Skin epidermis (tissue), 12 donors: ENCODE measurements at regions not wholly inside any gene's neighbourhood (a gene's known extent, or its start where the extent isn't known, plus 50 kb on each side); places are given as distances from the start of the nearest gene placed in this dataset.

Experiments used
- H3K27ac ChIP-seq, 21 experiments: fragments of 200-600 bp; sonication (generic) in 11 of 21; one replicate each; pipeline ENCODE4 v1.5.0; 2020; ENCODE audit warnings: mild to moderate bottlenecking in 3 of 21, inconsistent platforms in 2 of 21, moderate library complexity in 2 of 21
- H3K4me3 ChIP-seq, 7 experiments: fragments of 200-600 bp; sonication (generic) in 2 of 7; one replicate each; pipeline ENCODE4 v1.5.0; 2020; ENCODE audit warnings: inconsistent platforms in 2 of 7, mild to moderate bottlenecking in 2 of 7, moderate library complexity in 1 of 7

GRCh38 chr11:92675810-92676209, 293.6 kb upstream of the MTNR1B start:
- no peak overlapping the region for H3K4me3 ChIP-seq
- H3K27ac ChIP-seq, result no peak overlapping the region

- no peak overlapping the region for H3K4me3 ChIP-seq
- H3K27ac ChIP-seq, result no peak overlapping the region
These were observed 291.3 kb upstream of the MTNR1B start for GRCh38 chr11:92678008-92678611.

- Histone ChIP-seq H3K4me3 (no peak overlapping the region), H3K27ac (no peak overlapping the region)
These were observed 287.9 kb upstream of the MTNR1B start for GRCh38 chr11:92681586-92681985.

GRCh38 chr11:92682136-92682535, 287.3 kb upstream of the MTNR1B start:
- Histone ChIP-seq H3K27ac (no peak overlapping the region), H3K4me3 (no peak overlapping the region)

GRCh38 chr11:92682952-92683351, 286.5 kb upstream of the MTNR1B start:
- Histone ChIP-seq H3K4me3 (no peak overlapping the region), H3K27ac (no peak overlapping the region)

- Histone ChIP-seq H3K27ac (no peak overlapping the region), H3K4me3 (no peak overlapping the region)
These were observed 284.4 kb upstream of the MTNR1B start for GRCh38 chr11:92685049-92685448.

- Histone ChIP-seq H3K4me3 (no peak overlapping the region), H3K27ac (no peak overlapping the region)
These were observed 281.7 kb upstream of the MTNR1B start for GRCh38 chr11:92687724-92688123.

GRCh38 chr11:92688416-92688815, 281.0 kb upstream of the MTNR1B start:
- no peak overlapping the region for H3K27ac ChIP-seq
- H3K4me3 ChIP-seq, result no peak overlapping the region

- Histone ChIP-seq H3K4me3 (no peak overlapping the region), H3K27ac (no peak overlapping the region)
These were observed 276.5 kb upstream of the MTNR1B start for GRCh38 chr11:92692826-92693546.

GRCh38 chr11:92696076-92696475, 273.4 kb upstream of the MTNR1B start:
- H3K27ac ChIP-seq, result no peak overlapping the region
- no peak overlapping the region for H3K4me3 ChIP-seq

GRCh38 chr11:92697461-92698312, 271.8 kb upstream of the MTNR1B start:
- no peak overlapping the region for H3K4me3 ChIP-seq
- H3K27ac ChIP-seq, result no peak overlapping the region

- Histone ChIP-seq H3K4me3 (no peak overlapping the region), H3K27ac (no peak overlapping the region)
These were observed 270.7 kb upstream of the MTNR1B start for GRCh38 chr11:92698742-92699141.

- H3K4me3 ChIP-seq, result no peak overlapping the region
These were observed 267.2 kb upstream of the MTNR1B start for GRCh38 chr11:92702037-92702804.

GRCh38 chr11:92702805-92703448, 266.5 kb upstream of the MTNR1B start:
- Histone ChIP-seq H3K27ac (no peak overlapping the region), H3K4me3 (no peak overlapping the region)

More at GRCh38 chr11:92702037-92702804, 267.2 kb upstream of the MTNR1B start:
- H3K27ac ChIP-seq, result no peak overlapping the region

GRCh38 chr11:92703449-92703830, 266.0 kb upstream of the MTNR1B start:
- H3K27ac ChIP-seq, result no peak overlapping the region
- no peak overlapping the region for H3K4me3 ChIP-seq

GRCh38 chr11:92707173-92707619, 262.3 kb upstream of the MTNR1B start:
- H3K27ac ChIP-seq, result peak overlapping the region in 2 of 21 experiments; percentile 14 to 36
- no peak overlapping the region for H3K4me3 ChIP-seq

- H3K27ac ChIP-seq, result peak overlapping the region in 3 of 21 experiments; percentile 14 to 36 (median 27)
- H3K4me3 ChIP-seq, result no peak overlapping the region
These were observed 261.8 kb upstream of the MTNR1B start for GRCh38 chr11:92707665-92708064.

GRCh38 chr11:92709329-92709728, 260.1 kb upstream of the MTNR1B start:
- Histone ChIP-seq H3K4me3 (no peak overlapping the region), H3K27ac (no peak overlapping the region)

- Histone ChIP-seq H3K27ac (no peak overlapping the region), H3K4me3 (no peak overlapping the region)
These were observed 257.5 kb upstream of the MTNR1B start for GRCh38 chr11:92711926-92712325.
